Liver (tissue), 8 donors: ENCODE measurements at regions not wholly inside any gene's neighbourhood (a gene's known extent, or its start where the extent isn't known, plus 50 kb on each side); places are given as distances from the start of the nearest gene placed in this dataset.

Experiments
- DNase-seq: peaks from one replicate; pipeline ENCODE4 v3.0.0-alpha.2; 2017; ENCODE audit warnings: low spot score
- H3K27ac ChIP-seq, 2 donors: one replicate each; pipeline ENCODE4 v1.7.0; 2013; ENCODE audit warnings: inconsistent platforms in 2 of 2, low read length in 2 of 2, control low read depth in 1 of 2, low read depth in 1 of 2, mild to moderate bottlenecking in 1 of 2
- H3K27me3 ChIP-seq, 4 donors: one replicate each; pipeline versions ENCODE4 v1.6.1 to v1.7.0; 2013; ENCODE audit warnings: low read length in 3 of 4, inconsistent platforms in 1 of 4, mild to moderate bottlenecking in 1 of 4, moderate library complexity in 1 of 4; ENCODE audit not compliant: control insufficient read depth in 4 of 4, insufficient read depth in 4 of 4
- H3K36me3 ChIP-seq, 4 donors: one replicate each; pipeline versions ENCODE4 v1.6.1 to v1.7.0; 2013; ENCODE audit warnings: low read length in 3 of 4, mild to moderate bottlenecking in 3 of 4, low read depth in 1 of 4, moderate library complexity in 1 of 4; ENCODE audit not compliant: control insufficient read depth in 4 of 4, insufficient read depth in 3 of 4
- H3K4me1 ChIP-seq, 4 donors: one replicate each; pipeline versions ENCODE4 v1.6.1 to v1.7.0; 2013; ENCODE audit warnings: low read length in 3 of 4, mild to moderate bottlenecking in 3 of 4, moderate library complexity in 1 of 4; ENCODE audit not compliant: control insufficient read depth in 4 of 4, insufficient read depth in 4 of 4
- H3K4me3 ChIP-seq, 3 donors: one replicate each; pipeline versions ENCODE4 v1.6.1 to v1.7.0; 2013; ENCODE audit warnings: low read length in 3 of 3, control low read depth in 1 of 3, low read depth in 1 of 3, mild to moderate bottlenecking in 1 of 3
- H3K9ac ChIP-seq, 2 donors: one replicate each; pipeline ENCODE4 v1.7.0; 2013; ENCODE audit warnings: low read length in 2 of 2, mild to moderate bottlenecking in 2 of 2, moderate library complexity in 2 of 2, control low read depth in 1 of 2, low read depth in 1 of 2
- H3K9me3 ChIP-seq, 4 donors: one replicate each; pipeline versions ENCODE4 v1.6.1 to v1.7.0; 2013; ENCODE audit warnings: low read length in 3 of 4; ENCODE audit not compliant: control insufficient read depth in 4 of 4
- ATF3 ChIP-seq: IDR thresholded peaks from 2 replicates; pipeline ENCODE4 v1.6.1; 2016; ENCODE audit warnings: antibody characterized with exemption
- EGR1 ChIP-seq, 2 donors: IDR thresholded peaks; 2 replicates each; pipeline ENCODE4 v1.6.1; 2016 to 2018; ENCODE audit warnings: antibody characterized with exemption in 2 of 2, low read depth in 2 of 2
- FOXA1 ChIP-seq: IDR thresholded peaks from 2 replicates; pipeline ENCODE4 v1.6.1; 2016; ENCODE audit warnings: antibody characterized with exemption
- FOXA2 ChIP-seq: IDR thresholded peaks from 2 replicates; pipeline ENCODE4 v1.6.1; 2016; ENCODE audit warnings: antibody characterized with exemption
- GABPA ChIP-seq, 2 donors: IDR thresholded peaks in 1 of 2; conservative IDR thresholded peaks in 1 of 2; 2 replicates each; pipeline ENCODE4 v1.6.1; 2016; ENCODE audit warnings: antibody characterized with exemption in 2 of 2, mild to moderate bottlenecking in 1 of 2, moderate library complexity in 1 of 2
- HNF4A ChIP-seq, 2 donors: conservative IDR thresholded peaks; 2 replicates each; pipeline ENCODE4 v1.6.1; 2016; ENCODE audit warnings: antibody characterized with exemption in 2 of 2, mild to moderate bottlenecking in 2 of 2
- HNF4G ChIP-seq: IDR thresholded peaks from 2 replicates; pipeline ENCODE4 v1.6.1; 2016; ENCODE audit warnings: antibody characterized with exemption
- JUND ChIP-seq, 2 donors: IDR thresholded peaks; 2 replicates each; pipeline ENCODE4 v1.6.1; 2016; ENCODE audit warnings: antibody characterized with exemption in 2 of 2
- NR2F2 ChIP-seq: IDR thresholded peaks from 2 replicates; pipeline ENCODE4 v1.6.1; 2016; ENCODE audit warnings: antibody characterized with exemption
- RAD21 ChIP-seq, 2 donors: IDR thresholded peaks; 2 replicates each; pipeline ENCODE4 v1.6.1; 2016; ENCODE audit warnings: antibody characterized with exemption in 2 of 2, mild to moderate bottlenecking in 2 of 2
- REST ChIP-seq: IDR thresholded peaks from 2 replicates; pipeline ENCODE4 v1.6.1; 2016; ENCODE audit warnings: antibody characterized with exemption, mild to moderate bottlenecking
- RXRA ChIP-seq, 2 donors: IDR thresholded peaks; 2 replicates each; pipeline ENCODE4 v1.6.1; 2017 to 2018; ENCODE audit warnings: antibody characterized with exemption in 2 of 2, mild to moderate bottlenecking in 1 of 2
- SP1 ChIP-seq: IDR thresholded peaks from 2 replicates; pipeline ENCODE4 v1.6.1; 2018; ENCODE audit warnings: antibody characterized with exemption, mild to moderate bottlenecking
- TAF1 ChIP-seq: conservative IDR thresholded peaks from 2 replicates; pipeline ENCODE4 v1.6.1; 2016; ENCODE audit warnings: antibody characterized with exemption, mild to moderate bottlenecking
- YY1 ChIP-seq: IDR thresholded peaks from 2 replicates; pipeline ENCODE4 v1.6.1; 2016; ENCODE audit warnings: antibody characterized with exemption, mild to moderate bottlenecking
- WGBS: extraction: QIAGEN DNeasy Blood & Tissue Kit; methylation state at CpG from one replicate; pipeline ENCODE4 v1.1.7; 2013; 5-methylcytosine and 5-hydroxymethylcytosine counted together
- TF ChIP-seq, protein P1 (sequence below): fragments of 150-350 bp; IDR thresholded peaks from 2 replicates; pipeline ENCODE4 v1.5.1; 2017; ENCODE audit warnings: improper control_type of control experiment, low read depth, low read length; ENCODE audit not compliant: missing input control
- TF ChIP-seq, protein P2 (sequence below): IDR thresholded peaks from 2 replicates; pipeline ENCODE4 v1.6.1; 2016; ENCODE audit warnings: antibody characterized with exemption
- TF ChIP-seq, protein P3 (sequence below): IDR thresholded peaks from 2 replicates; pipeline ENCODE4 v1.6.1; 2016; ENCODE audit warnings: antibody characterized with exemption
- donor health status: healthy.
- donor health status: healthy.
- donor health status: healthy.
- donor health status: healthy.
- donor health status: healthy.

GRCh38 chr12:67096533-67097318 is 172.4 kb upstream of the CAND1 start:
- no peak overlapping the region for H3K9ac ChIP-seq
- no peaks in the 10 kb centered on the region for H3K27me3 ChIP-seq
- no peak overlapping the region for H3K27ac ChIP-seq
- no peaks in the 10 kb centered on the region for H3K9me3 ChIP-seq
- DNase-seq, result no peak
- no peak overlapping the region for H3K4me3 ChIP-seq
- TF ChIP-seq EGR1 (IDR thresholded peaks at IDR 0.05; ENCODE audit: low read depth in 2 of 2) (no peak), FOXA2 (no peak), SP1 (no peak), ATF3 (no peak), NR2F2 (no peak), FOXA1 (no peak), HNF4G (no peak), GABPA (IDR thresholded peaks at IDR 0.05 in 1 of 2, conservative IDR thresholded peaks at IDR 0.05 in 1 of 2) (no peak), RAD21 (IDR thresholded peaks at IDR 0.05) (no peak), RXRA (IDR thresholded peaks at IDR 0.05) (no peak), YY1 (no peak), JUND (IDR thresholded peaks at IDR 0.05) (no peak), TAF1 (no peak)
- TF ChIP-seq, protein P1, sequence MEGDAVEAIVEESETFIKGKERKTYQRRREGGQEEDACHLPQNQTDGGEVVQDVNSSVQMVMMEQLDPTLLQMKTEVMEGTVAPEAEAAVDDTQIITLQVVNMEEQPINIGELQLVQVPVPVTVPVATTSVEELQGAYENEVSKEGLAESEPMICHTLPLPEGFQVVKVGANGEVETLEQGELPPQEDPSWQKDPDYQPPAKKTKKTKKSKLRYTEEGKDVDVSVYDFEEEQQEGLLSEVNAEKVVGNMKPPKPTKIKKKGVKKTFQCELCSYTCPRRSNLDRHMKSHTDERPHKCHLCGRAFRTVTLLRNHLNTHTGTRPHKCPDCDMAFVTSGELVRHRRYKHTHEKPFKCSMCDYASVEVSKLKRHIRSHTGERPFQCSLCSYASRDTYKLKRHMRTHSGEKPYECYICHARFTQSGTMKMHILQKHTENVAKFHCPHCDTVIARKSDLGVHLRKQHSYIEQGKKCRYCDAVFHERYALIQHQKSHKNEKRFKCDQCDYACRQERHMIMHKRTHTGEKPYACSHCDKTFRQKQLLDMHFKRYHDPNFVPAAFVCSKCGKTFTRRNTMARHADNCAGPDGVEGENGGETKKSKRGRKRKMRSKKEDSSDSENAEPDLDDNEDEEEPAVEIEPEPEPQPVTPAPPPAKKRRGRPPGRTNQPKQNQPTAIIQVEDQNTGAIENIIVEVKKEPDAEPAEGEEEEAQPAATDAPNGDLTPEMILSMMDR, result no peak
- TF ChIP-seq, protein P2, sequence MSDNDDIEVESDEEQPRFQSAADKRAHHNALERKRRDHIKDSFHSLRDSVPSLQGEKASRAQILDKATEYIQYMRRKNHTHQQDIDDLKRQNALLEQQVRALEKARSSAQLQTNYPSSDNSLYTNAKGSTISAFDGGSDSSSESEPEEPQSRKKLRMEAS, result no peak
- TF ChIP-seq, protein P3, sequence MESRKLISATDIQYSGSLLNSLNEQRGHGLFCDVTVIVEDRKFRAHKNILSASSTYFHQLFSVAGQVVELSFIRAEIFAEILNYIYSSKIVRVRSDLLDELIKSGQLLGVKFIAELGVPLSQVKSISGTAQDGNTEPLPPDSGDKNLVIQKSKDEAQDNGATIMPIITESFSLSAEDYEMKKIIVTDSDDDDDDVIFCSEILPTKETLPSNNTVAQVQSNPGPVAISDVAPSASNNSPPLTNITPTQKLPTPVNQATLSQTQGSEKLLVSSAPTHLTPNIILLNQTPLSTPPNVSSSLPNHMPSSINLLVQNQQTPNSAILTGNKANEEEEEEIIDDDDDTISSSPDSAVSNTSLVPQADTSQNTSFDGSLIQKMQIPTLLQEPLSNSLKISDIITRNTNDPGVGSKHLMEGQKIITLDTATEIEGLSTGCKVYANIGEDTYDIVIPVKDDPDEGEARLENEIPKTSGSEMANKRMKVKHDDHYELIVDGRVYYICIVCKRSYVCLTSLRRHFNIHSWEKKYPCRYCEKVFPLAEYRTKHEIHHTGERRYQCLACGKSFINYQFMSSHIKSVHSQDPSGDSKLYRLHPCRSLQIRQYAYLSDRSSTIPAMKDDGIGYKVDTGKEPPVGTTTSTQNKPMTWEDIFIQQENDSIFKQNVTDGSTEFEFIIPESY, result no peak
- 52% methylated on average over 2 of the region's 2 CpGs for WGBS
- H3K4me1 ChIP-seq, result no peaks in the 10 kb centered on the region
- no peaks in the 10 kb centered on the region for H3K36me3 ChIP-seq

DNA sequence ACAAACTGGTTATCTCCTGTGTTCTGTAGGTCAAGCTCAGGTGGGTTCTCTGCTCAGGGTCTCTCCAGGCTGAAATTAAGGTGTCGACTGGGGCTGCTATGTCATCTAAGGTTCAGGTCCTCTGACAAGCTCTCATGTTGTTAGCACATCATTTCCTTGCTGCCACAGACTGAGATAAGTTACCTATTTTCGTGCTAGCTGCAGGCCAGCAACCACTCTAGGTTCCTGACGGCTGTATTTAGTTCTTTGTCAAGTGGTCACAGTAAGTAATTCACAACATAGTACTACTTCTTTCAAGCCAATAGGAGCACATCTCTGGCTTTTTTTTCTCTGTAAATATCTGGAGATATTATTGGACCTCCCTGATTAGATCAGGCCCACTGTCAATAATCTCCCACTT is 169.3 kb upstream of the CAND1 start:
- no peak for DNase-seq
- TF ChIP-seq, protein P1, result no peak
- TF ChIP-seq, protein P3, result no peak
- TF ChIP-seq SP1 (no peak), HNF4A (conservative IDR thresholded peaks at IDR 0.05) (no peak), HNF4G (no peak), REST (no peak), FOXA2 (no peak)
- Histone ChIP-seq H3K9me3 (no peaks in the 10 kb centered on the region), H3K9ac (no peak overlapping the region), H3K4me1 (no peaks in the 10 kb centered on the region), H3K27ac (no peak overlapping the region), H3K27me3 (no peaks in the 10 kb centered on the region), H3K4me3 (no peak overlapping the region), H3K36me3 (no peaks in the 10 kb centered on the region)
- WGBS, result 51% methylated on average over 3 of the region's 3 CpGs
